Thyroid gland (tissue), 4 donors: ENCODE measurements at regions not wholly inside any gene's neighbourhood (a gene's known extent, or its start where the extent isn't known, plus 50 kb on each side); places are given as distances from the start of the nearest gene placed in this dataset.

Experiments
- POLR2A ChIP-seq, 2 donors: fragments of 450-650 bp; IDR thresholded peaks; one replicate each; pipeline ENCODE4 v1.6.1; 2017; ENCODE audit warnings: antibody characterized with exemption in 2 of 2, mild to moderate bottlenecking in 2 of 2, moderate library complexity in 1 of 2
- TF ChIP-seq, protein P1 (sequence below), 6 experiments: fragments of 200-600 bp in 3 of 6; fragments of 450-650 bp in 3 of 6; sonication (generic) in 3 of 6; IDR thresholded peaks; one replicate each; pipeline ENCODE4 v1.5.1; 2016 to 2019; ENCODE audit warnings: antibody characterized with exemption in 6 of 6, mild to moderate bottlenecking in 2 of 6, inconsistent platforms in 1 of 6, moderate library complexity in 1 of 6

GRCh38 chr9:71250581-71250980 is 129.2 kb upstream of the TRPM3 start:
- TF ChIP-seq POLR2A (IDR thresholded peaks at IDR 0.05), result no peak
- TF ChIP-seq, protein P1, sequence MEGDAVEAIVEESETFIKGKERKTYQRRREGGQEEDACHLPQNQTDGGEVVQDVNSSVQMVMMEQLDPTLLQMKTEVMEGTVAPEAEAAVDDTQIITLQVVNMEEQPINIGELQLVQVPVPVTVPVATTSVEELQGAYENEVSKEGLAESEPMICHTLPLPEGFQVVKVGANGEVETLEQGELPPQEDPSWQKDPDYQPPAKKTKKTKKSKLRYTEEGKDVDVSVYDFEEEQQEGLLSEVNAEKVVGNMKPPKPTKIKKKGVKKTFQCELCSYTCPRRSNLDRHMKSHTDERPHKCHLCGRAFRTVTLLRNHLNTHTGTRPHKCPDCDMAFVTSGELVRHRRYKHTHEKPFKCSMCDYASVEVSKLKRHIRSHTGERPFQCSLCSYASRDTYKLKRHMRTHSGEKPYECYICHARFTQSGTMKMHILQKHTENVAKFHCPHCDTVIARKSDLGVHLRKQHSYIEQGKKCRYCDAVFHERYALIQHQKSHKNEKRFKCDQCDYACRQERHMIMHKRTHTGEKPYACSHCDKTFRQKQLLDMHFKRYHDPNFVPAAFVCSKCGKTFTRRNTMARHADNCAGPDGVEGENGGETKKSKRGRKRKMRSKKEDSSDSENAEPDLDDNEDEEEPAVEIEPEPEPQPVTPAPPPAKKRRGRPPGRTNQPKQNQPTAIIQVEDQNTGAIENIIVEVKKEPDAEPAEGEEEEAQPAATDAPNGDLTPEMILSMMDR (IDR thresholded peaks at IDR 0.05), result no peak
